Hepatocyte (in vitro differentiated cells): ENCODE measurements at regions not wholly inside any gene's neighbourhood (a gene's known extent, or its start where the extent isn't known, plus 50 kb on each side); places are given as distances from the start of the nearest gene placed in this dataset.

ENCODE experiments used
- EZH2 ChIP-seq: fragments of 200-600 bp; sonication (generic); IDR thresholded peaks from 2 replicates; pipeline ENCODE4 v1.6.1; 2016; ENCODE audit warnings: antibody characterized with exemption, mild to moderate bottlenecking, borderline replicate concordance
- EZH2phosphoT487 ChIP-seq: fragments of 200-600 bp; sonication (generic); IDR thresholded peaks from one replicate; pipeline ENCODE4 v1.6.1; 2018; ENCODE audit warnings: antibody characterized with exemption, mild to moderate bottlenecking, low read depth, moderate library complexity; ENCODE audit not compliant: unreplicated experiment, severe bottlenecking
- TF ChIP-seq, protein P1 (sequence below): fragments of 200-600 bp; sonication (generic); IDR thresholded peaks from 2 replicates; pipeline ENCODE4 v1.5.1; 2016; ENCODE audit warnings: antibody characterized with exemption, mild to moderate bottlenecking; ENCODE audit not compliant: poor library complexity

DNA sequence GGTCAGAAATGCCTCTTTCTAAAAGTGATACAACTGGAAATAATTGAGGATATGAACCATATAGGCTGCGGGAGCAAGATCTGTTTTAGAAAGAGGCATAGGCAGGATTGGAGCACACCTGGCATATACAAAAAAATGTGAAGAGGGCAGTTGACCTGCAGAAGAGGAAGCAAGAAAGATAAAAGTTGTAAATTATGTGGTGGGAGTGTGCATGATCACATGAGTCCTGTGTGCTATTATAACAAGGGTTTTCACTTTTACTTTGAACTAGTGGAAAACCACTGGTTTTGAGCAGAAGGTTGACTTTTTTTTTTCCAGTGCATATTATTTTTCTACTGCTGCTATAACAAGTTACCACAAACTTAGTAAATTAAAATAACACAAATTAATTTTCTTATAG is 489.3 kb downstream of the ANXA1 start:
- TF ChIP-seq, protein P1, sequence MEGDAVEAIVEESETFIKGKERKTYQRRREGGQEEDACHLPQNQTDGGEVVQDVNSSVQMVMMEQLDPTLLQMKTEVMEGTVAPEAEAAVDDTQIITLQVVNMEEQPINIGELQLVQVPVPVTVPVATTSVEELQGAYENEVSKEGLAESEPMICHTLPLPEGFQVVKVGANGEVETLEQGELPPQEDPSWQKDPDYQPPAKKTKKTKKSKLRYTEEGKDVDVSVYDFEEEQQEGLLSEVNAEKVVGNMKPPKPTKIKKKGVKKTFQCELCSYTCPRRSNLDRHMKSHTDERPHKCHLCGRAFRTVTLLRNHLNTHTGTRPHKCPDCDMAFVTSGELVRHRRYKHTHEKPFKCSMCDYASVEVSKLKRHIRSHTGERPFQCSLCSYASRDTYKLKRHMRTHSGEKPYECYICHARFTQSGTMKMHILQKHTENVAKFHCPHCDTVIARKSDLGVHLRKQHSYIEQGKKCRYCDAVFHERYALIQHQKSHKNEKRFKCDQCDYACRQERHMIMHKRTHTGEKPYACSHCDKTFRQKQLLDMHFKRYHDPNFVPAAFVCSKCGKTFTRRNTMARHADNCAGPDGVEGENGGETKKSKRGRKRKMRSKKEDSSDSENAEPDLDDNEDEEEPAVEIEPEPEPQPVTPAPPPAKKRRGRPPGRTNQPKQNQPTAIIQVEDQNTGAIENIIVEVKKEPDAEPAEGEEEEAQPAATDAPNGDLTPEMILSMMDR = no peak
- TF ChIP-seq EZH2 (no peak), EZH2phosphoT487 (no peak)
